ENCODE measurements at regions not wholly inside any gene's neighbourhood (a gene's known extent, or its start where the extent isn't known, plus 50 kb on each side); places are given as distances from the start of the nearest gene placed in this dataset.

- no peak for DNase-seq (ENCODE audit: low spot score)
Measured at GRCh38 chr7:98679741-98680140, 62.7 kb downstream of the NPTX2 start.

GRCh38 chr7:98681511-98681910, 64.4 kb downstream of the NPTX2 start:
- no peak for DNase-seq (ENCODE audit: low spot score)

GRCh38 chr7:98681951-98682350, 64.9 kb downstream of the NPTX2 start:
- DNase-seq (ENCODE audit: low spot score) = no peak

GRCh38 chr7:98683514-98683913, 66.4 kb downstream of the NPTX2 start:
- no peak for DNase-seq (ENCODE audit: low spot score)

- DNase-seq (ENCODE audit: low spot score) = no peak
Measured at GRCh38 chr7:98685541-98685940, 68.5 kb downstream of the NPTX2 start.

GRCh38 chr7:98686466-98687080, 69.5 kb downstream of the NPTX2 start:
- no peak for DNase-seq (ENCODE audit: low spot score)

- no peak for DNase-seq (ENCODE audit: low spot score)
Measured at GRCh38 chr7:98687111-98687751, 70.1 kb downstream of the NPTX2 start.

- no peak for DNase-seq (ENCODE audit: low spot score)
Measured at GRCh38 chr7:98691619-98692018, 74.5 kb downstream of the NPTX2 start.

- no peak for DNase-seq (ENCODE audit: low spot score)
Measured at GRCh38 chr7:98697083-98697482, 80.0 kb downstream of the NPTX2 start.

- DNase-seq (ENCODE audit: low spot score) = no peak
Measured at GRCh38 chr7:98697485-98698240, 80.6 kb downstream of the NPTX2 start.

GRCh38 chr7:98698976-98699375, 81.9 kb downstream of the NPTX2 start:
- no peak for DNase-seq (ENCODE audit: low spot score)

- no peak for DNase-seq (ENCODE audit: low spot score)
Measured at GRCh38 chr7:98700533-98700932, 83.4 kb downstream of the NPTX2 start.

- no peak for DNase-seq (ENCODE audit: low spot score)
Measured at GRCh38 chr7:98701372-98701771, 84.3 kb downstream of the NPTX2 start.

GRCh38 chr7:98702021-98702420, 84.9 kb downstream of the NPTX2 start:
- DNase-seq (ENCODE audit: low spot score) = no peak

- no peak for DNase-seq (ENCODE audit: low spot score)
Measured at GRCh38 chr7:98703916-98704315, 86.8 kb downstream of the NPTX2 start.

- no peak for DNase-seq (ENCODE audit: low spot score)
Measured at GRCh38 chr7:98705626-98706025, 88.5 kb downstream of the NPTX2 start.

- DNase-seq (ENCODE audit: low spot score) = no peak
Measured at GRCh38 chr7:98707076-98707475, 90.0 kb downstream of the NPTX2 start.

- no peak for DNase-seq (ENCODE audit: low spot score)
Measured at GRCh38 chr7:98711945-98712344, 94.9 kb downstream of the NPTX2 start.

- DNase-seq (ENCODE audit: low spot score) = no peak
Measured at GRCh38 chr7:98713165-98713810, 96.2 kb downstream of the NPTX2 start.

- no peak for DNase-seq (ENCODE audit: low spot score)
Measured at GRCh38 chr7:98719396-98719795, 102.3 kb downstream of the NPTX2 start.

- DNase-seq (ENCODE audit: low spot score) = no peak
Measured at GRCh38 chr7:98722402-98722801, 105.3 kb downstream of the NPTX2 start.

GRCh38 chr7:98724591-98724990, 107.5 kb downstream of the NPTX2 start:
- no peak for DNase-seq (ENCODE audit: low spot score)

- DNase-seq (ENCODE audit: low spot score) = no peak
Measured at GRCh38 chr7:98727146-98727709, 110.1 kb downstream of the NPTX2 start.

All from hematopoietic multipotent progenitor cell treated with erythropoietin and hydrocortisone succinate and interleukin-3 and kit ligand, for 17 days (in vitro differentiated cells).